ENCODE measurements at regions not wholly inside any gene's neighbourhood (a gene's known extent, or its start where the extent isn't known, plus 50 kb on each side); places are given as distances from the start of the nearest gene placed in this dataset.
"Not testable (repeated sequence)": the region's sequence is repeated elsewhere in the genome, so short reads cannot be mapped to it uniquely, and the experiment has no call there.

GRCh38 chr2:47282621-47283272 lies 86.4 kb upstream of the EPCAM start:
- TF ChIP-seq CTCF (IDR thresholded peaks at IDR 0.05; ENCODE audit: low read depth, low read length, missing control alignments) = no peak
- no peak overlapping the region for H3K4me3 ChIP-seq (replicated peaks; ENCODE audit: low read depth, low read length)
- DNase-seq (ENCODE audit: extremely low read depth, low read depth) = no peak

- DNase-seq (ENCODE audit: extremely low read depth, low read depth) = not testable (repeated sequence)
These were observed 89.6 kb upstream of the EPCAM start for GRCh38 chr2:47279525-47279924.

GRCh38 chr2:47277987-47278386 lies 91.1 kb upstream of the EPCAM start:
- no peak overlapping the region for H3K4me3 ChIP-seq (replicated peaks; ENCODE audit: low read depth, low read length)
- TF ChIP-seq CTCF (IDR thresholded peaks at IDR 0.05; ENCODE audit: low read depth, low read length, missing control alignments) = no peak
- DNase-seq (ENCODE audit: extremely low read depth, low read depth) = no peak

More at GRCh38 chr2:47279525-47279924, 89.6 kb upstream of the EPCAM start:
- H3K4me3 ChIP-seq (replicated peaks; ENCODE audit: low read depth, low read length) = not testable (repeated sequence)

- no peak for DNase-seq (ENCODE audit: extremely low read depth, low read depth)
- no peak for TF ChIP-seq CTCF (IDR thresholded peaks at IDR 0.05; ENCODE audit: low read depth, low read length, missing control alignments)
- H3K4me3 ChIP-seq (replicated peaks; ENCODE audit: low read depth, low read length) = no peak overlapping the region
These were observed 91.9 kb upstream of the EPCAM start for GRCh38 chr2:47277187-47277586.

GRCh38 chr2:47276061-47276460 lies 93.0 kb upstream of the EPCAM start:
- no peak overlapping the region for H3K4me3 ChIP-seq (replicated peaks; ENCODE audit: low read depth, low read length)
- DNase-seq (ENCODE audit: extremely low read depth, low read depth) = no peak
- no peak for TF ChIP-seq CTCF (IDR thresholded peaks at IDR 0.05; ENCODE audit: low read depth, low read length, missing control alignments)

- no peak for TF ChIP-seq CTCF (IDR thresholded peaks at IDR 0.05; ENCODE audit: low read depth, low read length, missing control alignments)
- no peak for DNase-seq (ENCODE audit: extremely low read depth, low read depth)
- H3K4me3 ChIP-seq (replicated peaks; ENCODE audit: low read depth, low read length) = no peak overlapping the region
These were observed 94.9 kb upstream of the EPCAM start for GRCh38 chr2:47274054-47274782.

- DNase-seq (ENCODE audit: extremely low read depth, low read depth) = no peak
- no peak overlapping the region for H3K4me3 ChIP-seq (replicated peaks; ENCODE audit: low read depth, low read length)
- TF ChIP-seq CTCF (IDR thresholded peaks at IDR 0.05; ENCODE audit: low read depth, low read length, missing control alignments) = no peak
These were observed 96.0 kb upstream of the EPCAM start for GRCh38 chr2:47272905-47273758.
